HepG2 (cell line): ENCODE measurements at regions not wholly inside any gene's neighbourhood (a gene's known extent, or its start where the extent isn't known, plus 50 kb on each side); places are given as distances from the start of the nearest gene placed in this dataset.

ENCODE experiments used
- ATAC-seq: fragments of 200-7000 bp; cut with Tn5 transposase; 3 replicates; pipeline ENCODE4 v1.9.1; 2020; ENCODE audit warnings: mild to moderate bottlenecking, moderate library complexity
- BruUV-seq: library from RNA; stranded (reverse); fragments of 400-500 nt; replicated peaks from 2 replicates; lab custom pipeline; 2021; lab: Mats Ljungman, UMichigan
- CTCF ChIA-PET: fragments of 300-600 bp; formaldehyde crosslinking; extraction: SDS; loops from one replicate; lab custom pipeline; 2021; ENCODE audit warnings: low total read pairs, inconsistent platforms, low intra/inter-chr PET ratio; lab: Yijun Ruan, JAX
- POLR2A ChIA-PET: fragments of 350-600 bp; sonication (Branson Sonifier 250); formaldehyde crosslinking; loops from one replicate; lab custom pipeline; 2020; ENCODE audit warnings: antibody characterized with exemption, inconsistent platforms; lab: Yijun Ruan, JAX
- DNase-seq: peaks from one replicate; pipeline ENCODE4 v3.0.0-alpha.2; 2015; ENCODE audit warnings: low spot score
- FAIRE-seq: peaks from 3 replicates; lab custom pipeline; 2011; peaks lifted over from hg19 to GRCh38; lab: Jason Lieb, UNC
- H2AFZ ChIP-seq: one replicate; pipeline ENCODE4 v1.6.1; 2011; ENCODE audit warnings: low read length, inconsistent platforms
- H3K27ac ChIP-seq: fragments of 300-600 bp; 3 replicates; pipeline ENCODE4 v1.8.0; 2011; ENCODE audit warnings: mixed run types, mild to moderate bottlenecking, mixed read lengths, low read length, inconsistent platforms; ENCODE audit not compliant: insufficient read depth; ENCODE audit errors: extremely low read length
- H3K27me3 ChIP-seq, 2 experiments: fragments of 200-600 bp in 1 of 2; 2 replicates in 1 of 2; 3 replicates in 1 of 2; pipeline versions ENCODE4 v1.6.0 to v1.8.0; 2011; ENCODE audit warnings: low read length in 2 of 2, mild to moderate bottlenecking in 2 of 2, moderate library complexity in 2 of 2, inconsistent platforms in 1 of 2; ENCODE audit not compliant: insufficient read depth in 2 of 2, control insufficient read depth in 1 of 2
- H3K36me3 ChIP-seq, 2 experiments: fragments of 200-600 bp in 1 of 2; replicated peaks in 1 of 2; 2 replicates in 1 of 2; 3 replicates in 1 of 2; pipeline versions ENCODE4 v1.5.1 to v1.8.0; 2011; ENCODE audit warnings: low read length in 2 of 2, inconsistent platforms in 1 of 2; ENCODE audit not compliant: insufficient read depth in 2 of 2, control insufficient read depth in 1 of 2
- H3K4me1 ChIP-seq: 2 replicates; pipeline ENCODE4 v1.5.1; 2012; ENCODE audit warnings: low read length, inconsistent platforms; ENCODE audit not compliant: insufficient read depth
- H3K4me2 ChIP-seq: 2 replicates; pipeline ENCODE4 v1.6.0; 2011; ENCODE audit warnings: low read depth, low read length, inconsistent platforms
- H3K4me3 ChIP-seq, 3 experiments: fragments of 200-600 bp in 1 of 3; sonication (generic), shearing (Covaris generic) in 1 of 3; replicated peaks in 1 of 3; 2 replicates each; pipeline ENCODE4 v1.5.1; 2011 to 2016; ENCODE audit warnings: low read length in 3 of 3, inconsistent platforms in 2 of 3, low read depth in 2 of 3, mild to moderate bottlenecking in 2 of 3, control low read depth in 1 of 3, mixed read lengths in 1 of 3; ENCODE audit not compliant: insufficient read depth in 1 of 3
- H3K79me2 ChIP-seq: one replicate; pipeline ENCODE4 v1.6.1; 2011; ENCODE audit warnings: low read length, inconsistent platforms; ENCODE audit not compliant: insufficient read depth
- H3K9ac ChIP-seq: 2 replicates; pipeline ENCODE4 v1.6.0; 2011; ENCODE audit warnings: mild to moderate bottlenecking, low read depth, low read length, inconsistent platforms; ENCODE audit not compliant: insufficient read depth
- H3K9me3 ChIP-seq: 2 replicates; pipeline ENCODE4 v1.5.1; 2012; ENCODE audit warnings: mild to moderate bottlenecking, low read length
- H4K20me1 ChIP-seq: 2 replicates; pipeline ENCODE4 v1.6.0; 2011; ENCODE audit warnings: inconsistent platforms, mild to moderate bottlenecking, low read length, moderate library complexity; ENCODE audit not compliant: insufficient read depth
- KLF12 ChIP-seq: sonication (generic); formaldehyde crosslinking; IDR thresholded peaks from 2 replicates; pipeline ENCODE4 v1.4.0; 2020; ENCODE audit warnings: missing genetic modification reagents, borderline replicate concordance
- MYNN ChIP-seq: sonication (generic); formaldehyde crosslinking; IDR thresholded peaks from 2 replicates; pipeline ENCODE4 v1.4.0; 2020; ENCODE audit warnings: mild to moderate bottlenecking, low read depth, missing genetic modification reagents
- ZFP1 ChIP-seq: IDR thresholded peaks from 2 replicates; pipeline ENCODE4 v1.6.1; 2016
- ZFP36L2 ChIP-seq: sonication (generic); formaldehyde crosslinking; IDR thresholded peaks from 2 replicates; pipeline ENCODE4 v1.4.0; 2020; ENCODE audit warnings: missing genetic modification reagents
- WGBS: methylation state at CpG from one replicate; pipeline ENCODE4 v1.1.6; 2017; ENCODE audit warnings: low lambda C conversion rate; 5-methylcytosine and 5-hydroxymethylcytosine counted together
- in situ Hi-C: cut with HindIII; loops from 2 replicates; pipeline ENCODE4 v1.10.0; 2017; ENCODE audit warnings: low pct_unique_long_range_greater_than_20kb; ENCODE audit not compliant: extremely low pct_ligation_motif_present
- intact Hi-C: fragments of 100-400 bp; cut with micrococcal nuclease; formaldehyde crosslinking; loops from one replicate; pipeline ENCODE4 v1.10.0; 2022; ENCODE audit not compliant: unreplicated experiment

DNA sequence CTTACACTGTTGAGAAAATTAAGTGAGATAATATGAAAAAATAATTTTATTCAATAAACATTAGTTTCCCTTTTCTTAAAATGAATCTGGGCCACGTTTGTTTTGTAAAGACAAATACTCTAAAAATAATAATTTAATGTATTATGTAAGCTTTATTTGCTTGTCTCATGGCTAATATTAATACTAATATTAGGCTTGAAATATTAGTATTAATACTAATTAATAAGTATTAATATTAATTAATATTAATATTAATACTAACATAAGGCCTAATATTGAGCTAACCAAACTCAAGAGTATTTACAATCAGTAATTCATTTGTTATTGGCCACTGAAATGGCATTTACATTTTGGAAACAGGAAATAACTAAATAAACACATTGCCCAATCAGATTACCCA, 280.1 kb upstream of the ESRRG start:
- no peak for ATAC-seq
- BruUV-seq, result no TSS peak
- Histone ChIP-seq H3K4me3 (no peak overlapping the region), H3K27ac (no peak overlapping the region), H3K36me3 (no peaks in the 10 kb centered on the region), H3K9me3 (no peaks in the 10 kb centered on the region), H3K4me1 (no peaks in the 10 kb centered on the region), H3K9ac (no peak overlapping the region), H3K27me3 (no peaks in the 10 kb centered on the region; a peak in 1 of 5 replicates), H3K79me2 (no peaks in the 10 kb centered on the region), H4K20me1 (no peaks in the 10 kb centered on the region), H3K4me2 (no peak overlapping the region), H2AFZ (no peak overlapping the region)
- no peak for FAIRE-seq
- 2% methylated on average over 1 of the region's 1 CpG for WGBS
- no peak for TF ChIP-seq ZFP1 (CRISPR knock-in tag)
- TF ChIP-seq MYNN (CRISPR knock-in tag), result no peak
- DNase-seq, result no peak
- intact Hi-C loops (no loop called here), in situ Hi-C loops (no loop called here)
- ChIA-PET CTCF (no interaction called here), POLR2A (no interaction called here)

DNA sequence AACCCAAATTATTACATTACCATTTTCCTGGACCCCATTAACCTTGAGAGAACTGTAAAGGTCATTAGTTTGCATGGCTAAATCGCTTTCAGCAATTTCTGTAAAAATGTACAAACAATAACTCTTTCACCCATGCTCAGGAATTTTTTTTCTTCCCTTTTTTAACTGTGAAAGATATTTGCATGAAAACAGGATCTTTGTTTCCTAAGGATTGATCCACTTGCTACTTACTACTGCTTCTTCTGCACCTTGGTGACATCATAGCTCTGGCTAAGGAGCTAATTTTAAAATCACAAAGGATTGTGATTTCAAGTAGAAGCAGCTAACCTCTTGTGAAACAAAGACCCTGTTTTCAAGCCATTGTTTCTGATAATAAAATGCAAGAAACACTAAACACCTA, 274.6 kb upstream of the ESRRG start:
- TF ChIP-seq KLF12 (CRISPR knock-in tag) (no peak), ZFP36L2 (CRISPR knock-in tag) (no peak)
- TF ChIP-seq, all 625 proteins: peak for 0
- DNase-seq (no peak), ATAC-seq (no peak), FAIRE-seq (no peak)
- no TSS peak for BruUV-seq
- no peaks in the 10 kb centered on the region for H3K9me3 ChIP-seq
- H3K27ac ChIP-seq, result no peak overlapping the region
- no peak overlapping the region for H3K4me3 ChIP-seq
- H3K9ac ChIP-seq, result no peak overlapping the region
- H3K79me2 ChIP-seq, result no peaks in the 10 kb centered on the region
- H3K36me3 ChIP-seq, result no peaks in the 10 kb centered on the region
- intact Hi-C loops, result no loop called here
- 0% methylated on average over 1 of the region's 1 CpG for WGBS
- no peak overlapping the region for H3K4me2 ChIP-seq
- ChIA-PET CTCF (no interaction called here), POLR2A (no interaction called here)
- H3K4me1 ChIP-seq, result no peaks in the 10 kb centered on the region
- H3K27me3 ChIP-seq, result no peaks in the 10 kb centered on the region
- H2AFZ ChIP-seq, result no peak overlapping the region
- in situ Hi-C loops, result no loop called here
- no peaks in the 10 kb centered on the region for H4K20me1 ChIP-seq
